Mesothelial cell of epicardium (in vitro differentiated cells): ENCODE measurements at regions not wholly inside any gene's neighbourhood (a gene's known extent, or its start where the extent isn't known, plus 50 kb on each side); places are given as distances from the start of the nearest gene placed in this dataset.

Experiments used
- DNase-seq, 2 experiments: peaks; one replicate each; pipeline ENCODE4 v3.0.0; 2021; ENCODE audit warnings: low spot score in 2 of 2; ENCODE audit not compliant: unreplicated experiment in 2 of 2
- H3K27ac Mint-ChIP-seq: 2 replicates; pipeline ENCODE4 v1.8.0; 2021; ENCODE audit warnings: mixed read lengths
- H3K27me3 Mint-ChIP-seq: 2 replicates; pipeline ENCODE4 v1.8.0; 2021; ENCODE audit warnings: low read depth, mixed read lengths
- H3K36me3 Mint-ChIP-seq: 2 replicates; pipeline ENCODE4 v1.8.0; 2021; ENCODE audit warnings: mixed read lengths
- H3K4me1 Mint-ChIP-seq: 2 replicates; pipeline ENCODE4 v1.8.0; 2021; ENCODE audit warnings: mixed read lengths
- H3K4me3 Mint-ChIP-seq: 2 replicates; pipeline ENCODE4 v1.8.0; 2021; ENCODE audit warnings: mild to moderate bottlenecking, moderate library complexity, mixed read lengths
- H3K9me3 Mint-ChIP-seq: 2 replicates; pipeline ENCODE4 v1.8.0; 2021; ENCODE audit warnings: mixed read lengths
- CTCF ChIP-seq: fragments of 200-600 bp; sonication (generic); IDR thresholded peaks from one replicate; pipeline ENCODE4 v1.5.0; 2021; ENCODE audit warnings: antibody characterized with exemption; ENCODE audit not compliant: unreplicated experiment

- Mint-ChIP-seq H3K4me1 (no peaks in the 10 kb centered on the region), H3K9me3 (no peaks in the 10 kb centered on the region), H3K36me3 (no peaks in the 10 kb centered on the region), H3K27me3 (peaks cover 36% of the 10 kb centered on the region), H3K4me3 (no peak overlapping the region), H3K27ac (no peak overlapping the region)
- no peak for DNase-seq
- no peak for TF ChIP-seq CTCF
Observed at GRCh38 chr2:105563000-105563719, 164.3 kb upstream of the FHL2 start.

GRCh38 chr2:105561401-105561800 lies 162.6 kb upstream of the FHL2 start:
- DNase-seq = no peak
- TF ChIP-seq CTCF = no peak
- no peak overlapping the region for H3K4me3 Mint-ChIP-seq
- no peaks in the 10 kb centered on the region for H3K36me3 Mint-ChIP-seq
- H3K27ac Mint-ChIP-seq = no peak overlapping the region
- peaks cover 5% of the 10 kb centered on the region for H3K4me1 Mint-ChIP-seq
- no peaks in the 10 kb centered on the region for H3K9me3 Mint-ChIP-seq
- peaks cover 43% of the 10 kb centered on the region for H3K27me3 Mint-ChIP-seq

GRCh38 chr2:105560157-105560556 lies 161.3 kb upstream of the FHL2 start:
- H3K36me3 Mint-ChIP-seq = no peaks in the 10 kb centered on the region
- H3K27ac Mint-ChIP-seq = no peak overlapping the region

DNA sequence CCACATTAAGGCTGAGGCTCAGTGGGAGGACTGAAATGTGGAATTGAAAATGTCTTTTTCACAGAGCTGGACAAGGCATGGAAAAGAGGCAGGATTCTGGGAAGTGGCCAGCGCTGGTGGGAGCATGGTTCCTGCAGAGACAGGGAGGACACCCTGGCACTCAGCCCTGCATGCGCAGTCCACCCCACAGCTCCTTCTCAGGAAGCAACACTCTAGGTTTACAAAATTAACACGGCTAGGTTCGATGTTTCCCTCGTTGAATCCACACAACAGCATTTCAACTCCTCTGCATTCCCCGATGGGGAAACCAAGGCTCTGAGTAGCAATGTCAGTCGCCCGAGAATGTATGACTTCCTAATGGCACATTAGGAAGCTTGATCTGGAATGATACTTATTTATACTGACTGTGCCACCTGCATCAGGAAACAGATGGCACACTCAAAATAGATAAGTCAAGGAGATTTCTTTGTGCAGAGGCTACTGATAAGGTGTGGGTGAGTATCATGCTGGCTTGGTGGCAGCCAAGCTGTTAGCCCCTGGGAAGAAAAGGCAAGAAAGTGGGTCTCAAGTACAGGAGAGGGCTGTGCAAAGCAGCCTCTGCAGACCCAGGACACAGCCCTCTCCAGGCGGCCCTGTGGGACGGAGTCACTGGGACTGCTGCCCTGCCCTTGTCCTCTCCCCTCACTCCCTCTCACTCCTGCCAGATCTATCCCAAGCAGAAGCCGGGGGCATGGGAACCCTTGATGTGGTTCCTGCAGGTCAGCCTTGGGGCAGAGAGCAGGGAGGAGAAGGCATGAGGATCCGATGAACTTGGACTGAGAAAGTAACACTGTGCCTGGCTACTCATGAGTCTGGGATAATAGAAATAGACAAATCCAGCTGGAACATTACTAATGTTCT lies 158.4 kb upstream of the FHL2 start:
- Mint-ChIP-seq H3K27me3 (peaks cover 46% of the 10 kb centered on the region), H3K36me3 (no peaks in the 10 kb centered on the region), H3K9me3 (no peaks in the 10 kb centered on the region), H3K27ac (no peak overlapping the region), H3K4me3 (no peak overlapping the region), H3K4me1 (peaks cover 19% of the 10 kb centered on the region)
- no peak for DNase-seq
- TF ChIP-seq CTCF = no peak

More at GRCh38 chr2:105560157-105560556, 161.3 kb upstream of the FHL2 start:
- Mint-ChIP-seq H3K27me3 (peaks cover 43% of the 10 kb centered on the region), H3K9me3 (no peaks in the 10 kb centered on the region), H3K4me1 (peaks cover 5% of the 10 kb centered on the region), H3K4me3 (no peak overlapping the region)
- no peak for DNase-seq
- no peak for TF ChIP-seq CTCF

- Mint-ChIP-seq H3K36me3 (no peaks in the 10 kb centered on the region), H3K4me1 (peaks cover 23% of the 10 kb centered on the region), H3K4me3 (no peak overlapping the region), H3K27ac (no peak overlapping the region), H3K9me3 (no peaks in the 10 kb centered on the region), H3K27me3 (peaks cover 46% of the 10 kb centered on the region)
- no peak for TF ChIP-seq CTCF
- DNase-seq = no peak
Observed at GRCh38 chr2:105556366-105556765, 157.5 kb upstream of the FHL2 start.
